Neural progenitor cell (in vitro differentiated cells): ENCODE measurements at regions not wholly inside any gene's neighbourhood (a gene's known extent, or its start where the extent isn't known, plus 50 kb on each side); places are given as distances from the start of the nearest gene placed in this dataset.

Experiments
- DNase-seq: peaks from one replicate; pipeline ENCODE4 v3.0.0-alpha.2; 2016; ENCODE audit warnings: low spot score
- H2AFZ ChIP-seq: fragments of 200-600 bp; sonication (generic); replicated peaks from 2 replicates; pipeline ENCODE4 v1.6.1; 2016; ENCODE audit warnings: antibody characterized with exemption
- H3F3A ChIP-seq: fragments of 200-600 bp; sonication (generic); 2 replicates; pipeline ENCODE4 v1.6.1; 2016; ENCODE audit warnings: antibody characterized with exemption, low read depth
- H3K27ac ChIP-seq: fragments of 200-600 bp; sonication (generic); 2 replicates; pipeline ENCODE4 v1.5.1; 2016; ENCODE audit warnings: mild to moderate bottlenecking
- H3K27me3 ChIP-seq: fragments of 200-600 bp; sonication (generic); 2 replicates; pipeline ENCODE4 v1.6.1; 2016; ENCODE audit warnings: mild to moderate bottlenecking, moderate library complexity
- H3K36me3 ChIP-seq: fragments of 200-600 bp; sonication (generic); 2 replicates; pipeline ENCODE4 v1.5.1; 2016
- H3K4me1 ChIP-seq: fragments of 200-600 bp; sonication (generic); 2 replicates; pipeline ENCODE4 v1.6.1; 2016; ENCODE audit warnings: mixed run types
- H3K4me2 ChIP-seq: fragments of 200-600 bp; sonication (generic); 2 replicates; pipeline ENCODE4 v1.6.1; 2016
- H3K4me3 ChIP-seq: fragments of 200-600 bp; sonication (generic); 2 replicates; pipeline ENCODE4 v1.5.1; 2016
- H3K79me2 ChIP-seq: fragments of 200-600 bp; sonication (generic); 2 replicates; pipeline ENCODE4 v1.6.1; 2016; ENCODE audit warnings: low read depth
- H3K9ac ChIP-seq: fragments of 200-600 bp; sonication (generic); 2 replicates; pipeline ENCODE4 v1.6.1; 2016
- H3K9me3 ChIP-seq: fragments of 200-600 bp; sonication (generic); 2 replicates; pipeline ENCODE4 v1.5.1; 2016; ENCODE audit warnings: low read depth
- H4K20me1 ChIP-seq: fragments of 200-600 bp; sonication (generic); 2 replicates; pipeline ENCODE4 v1.6.1; 2016; ENCODE audit warnings: low read depth
- H3K27ac Mint-ChIP-seq: 3 replicates; pipeline ENCODE4 v1.8.0; 2021; ENCODE audit warnings: mixed read lengths
- H3K27me3 Mint-ChIP-seq: 2 replicates; pipeline ENCODE4 v1.8.0; 2022; ENCODE audit warnings: low read depth, mild to moderate bottlenecking, inconsistent platforms, moderate library complexity, mixed read lengths; ENCODE audit not compliant: insufficient read depth
- H3K36me3 Mint-ChIP-seq: 3 replicates; pipeline ENCODE4 v1.8.0; 2021; ENCODE audit warnings: mixed read lengths
- H3K4me1 Mint-ChIP-seq: 3 replicates; pipeline ENCODE4 v1.8.0; 2021; ENCODE audit warnings: mixed read lengths
- H3K4me3 Mint-ChIP-seq: 3 replicates; pipeline ENCODE4 v1.8.0; 2021; ENCODE audit warnings: mild to moderate bottlenecking, moderate library complexity, mixed read lengths
- H3K9me3 Mint-ChIP-seq: 3 replicates; pipeline ENCODE4 v1.8.0; 2020; ENCODE audit warnings: mixed read lengths
- EZH2 ChIP-seq: fragments of 200-600 bp; sonication (generic); IDR thresholded peaks from 2 replicates; pipeline ENCODE4 v1.6.1; 2017; ENCODE audit warnings: antibody characterized with exemption, mild to moderate bottlenecking, moderate library complexity
- EZH2phosphoT487 ChIP-seq: fragments of 200-600 bp; sonication (generic); IDR thresholded peaks from 2 replicates; pipeline ENCODE4 v1.6.1; 2017; ENCODE audit warnings: antibody characterized with exemption
- TF ChIP-seq, protein P1 (sequence below): fragments of 200-600 bp; sonication (generic); IDR thresholded peaks from 2 replicates; pipeline ENCODE4 v1.5.1; 2017; ENCODE audit warnings: antibody characterized with exemption, mild to moderate bottlenecking

DNA sequence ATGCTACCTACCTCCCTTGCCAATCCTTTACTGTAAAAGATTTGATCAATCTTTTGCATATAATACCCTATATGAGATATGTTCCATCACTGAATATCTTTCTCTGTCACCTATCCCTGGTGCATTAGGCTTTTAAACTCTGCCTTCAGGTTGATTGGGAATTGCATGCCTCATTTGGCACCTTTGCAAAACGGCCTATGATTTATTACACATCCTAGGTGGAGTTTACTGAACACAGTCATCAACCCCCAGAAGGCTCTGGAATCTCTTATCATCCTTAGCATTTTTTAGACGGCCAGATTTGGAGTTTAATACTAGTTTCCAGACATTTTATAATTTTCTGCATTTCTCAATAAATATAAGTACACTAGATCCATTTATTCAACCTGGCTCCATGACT is 448.4 kb upstream of the SLC10A2 start:
- peaks cover 21% of the 10 kb centered on the region for H3K4me1 ChIP-seq
- no peak overlapping the region for H3K4me2 ChIP-seq
- H3K27ac Mint-ChIP-seq: no peak overlapping the region
- no peak overlapping the region for H3K4me3 Mint-ChIP-seq
- H3K9me3 ChIP-seq: no peaks in the 10 kb centered on the region
- H3K27me3 Mint-ChIP-seq: peaks cover 3% of the 10 kb centered on the region
- H3K27me3 ChIP-seq: no peaks in the 10 kb centered on the region
- no peaks in the 10 kb centered on the region for H3K36me3 Mint-ChIP-seq
- peaks cover 19% of the 10 kb centered on the region for H3F3A ChIP-seq
- H2AFZ ChIP-seq: no peak overlapping the region
- DNase-seq: no peak
- peaks cover 17% of the 10 kb centered on the region for H3K4me1 Mint-ChIP-seq
- TF ChIP-seq, protein P1, sequence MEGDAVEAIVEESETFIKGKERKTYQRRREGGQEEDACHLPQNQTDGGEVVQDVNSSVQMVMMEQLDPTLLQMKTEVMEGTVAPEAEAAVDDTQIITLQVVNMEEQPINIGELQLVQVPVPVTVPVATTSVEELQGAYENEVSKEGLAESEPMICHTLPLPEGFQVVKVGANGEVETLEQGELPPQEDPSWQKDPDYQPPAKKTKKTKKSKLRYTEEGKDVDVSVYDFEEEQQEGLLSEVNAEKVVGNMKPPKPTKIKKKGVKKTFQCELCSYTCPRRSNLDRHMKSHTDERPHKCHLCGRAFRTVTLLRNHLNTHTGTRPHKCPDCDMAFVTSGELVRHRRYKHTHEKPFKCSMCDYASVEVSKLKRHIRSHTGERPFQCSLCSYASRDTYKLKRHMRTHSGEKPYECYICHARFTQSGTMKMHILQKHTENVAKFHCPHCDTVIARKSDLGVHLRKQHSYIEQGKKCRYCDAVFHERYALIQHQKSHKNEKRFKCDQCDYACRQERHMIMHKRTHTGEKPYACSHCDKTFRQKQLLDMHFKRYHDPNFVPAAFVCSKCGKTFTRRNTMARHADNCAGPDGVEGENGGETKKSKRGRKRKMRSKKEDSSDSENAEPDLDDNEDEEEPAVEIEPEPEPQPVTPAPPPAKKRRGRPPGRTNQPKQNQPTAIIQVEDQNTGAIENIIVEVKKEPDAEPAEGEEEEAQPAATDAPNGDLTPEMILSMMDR: no peak
- TF ChIP-seq EZH2phosphoT487 (no peak), EZH2 (no peak)
- H3K9ac ChIP-seq: no peak overlapping the region
- no peak overlapping the region for H3K27ac ChIP-seq
- no peaks in the 10 kb centered on the region for H4K20me1 ChIP-seq
- no peak overlapping the region for H3K4me3 ChIP-seq
- no peaks in the 10 kb centered on the region for H3K79me2 ChIP-seq
- no peaks in the 10 kb centered on the region for H3K9me3 Mint-ChIP-seq
- no peaks in the 10 kb centered on the region for H3K36me3 ChIP-seq

DNA sequence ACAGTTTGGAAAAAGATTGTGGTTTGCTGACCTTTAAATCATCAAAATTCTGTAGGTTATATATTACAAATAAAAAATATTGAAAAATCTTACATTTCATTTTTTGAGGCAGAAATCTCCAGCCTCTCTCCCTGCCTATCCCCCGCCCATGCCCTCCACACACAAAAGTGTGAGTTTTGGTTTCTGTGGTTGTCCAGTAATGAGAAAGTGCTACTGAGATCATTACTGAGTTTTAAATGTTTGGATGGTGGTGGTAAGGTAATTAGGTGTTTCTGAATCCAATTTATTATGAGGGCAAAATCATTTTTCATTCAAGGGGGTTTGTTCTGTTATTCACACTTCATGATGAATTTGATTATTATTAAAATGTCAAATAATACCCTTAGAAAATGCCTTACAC is 448.0 kb upstream of the SLC10A2 start:
- Histone ChIP-seq H3K4me3 (no peak overlapping the region), H3K4me2 (no peak overlapping the region), H3K4me1 (peaks cover 21% of the 10 kb centered on the region), H3K9ac (no peak overlapping the region), H3K27ac (no peak overlapping the region), H3F3A (peaks cover 19% of the 10 kb centered on the region), H4K20me1 (no peaks in the 10 kb centered on the region), H3K79me2 (no peaks in the 10 kb centered on the region), H3K27me3 (no peaks in the 10 kb centered on the region), H2AFZ (no peak overlapping the region), H3K36me3 (no peaks in the 10 kb centered on the region), H3K9me3 (no peaks in the 10 kb centered on the region)
- Mint-ChIP-seq H3K4me3 (no peak overlapping the region), H3K36me3 (no peaks in the 10 kb centered on the region), H3K27ac (no peak overlapping the region), H3K9me3 (no peaks in the 10 kb centered on the region), H3K27me3 (peaks cover 2% of the 10 kb centered on the region), H3K4me1 (peaks cover 17% of the 10 kb centered on the region)
- no peak for TF ChIP-seq EZH2phosphoT487
- TF ChIP-seq, protein P1: no peak
- TF ChIP-seq EZH2: no peak
- no peak for DNase-seq

DNA sequence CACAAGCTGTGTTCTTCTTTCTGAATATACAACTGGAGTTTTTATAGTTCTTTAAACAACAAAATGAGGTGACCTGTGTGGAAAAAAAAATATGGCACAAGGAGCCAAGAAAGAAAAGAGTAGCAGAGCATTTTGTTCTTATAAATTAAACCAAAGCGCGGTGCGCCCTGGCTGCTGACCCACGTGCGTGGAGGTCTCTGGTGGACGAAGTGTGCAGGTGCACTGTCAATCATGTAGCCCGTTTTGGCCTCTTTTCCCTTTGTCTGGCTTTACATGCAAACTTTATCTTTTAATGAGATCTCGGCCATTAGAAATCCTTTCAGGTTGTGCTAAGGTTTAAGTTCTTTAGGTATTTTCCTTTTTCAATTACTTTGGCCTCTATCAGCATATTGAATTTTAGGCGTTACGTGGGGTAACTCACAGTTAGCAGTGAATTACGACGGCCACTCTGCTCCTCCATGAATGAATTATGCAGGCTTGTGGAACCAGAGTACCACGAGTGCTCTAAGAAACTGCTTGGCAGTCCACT is 443.9 kb upstream of the SLC10A2 start:
- H3K9me3 ChIP-seq: no peaks in the 10 kb centered on the region
- no peak overlapping the region for H3K4me3 Mint-ChIP-seq
- no peaks in the 10 kb centered on the region for H3K36me3 ChIP-seq
- H3F3A ChIP-seq: no peaks in the 10 kb centered on the region
- H3K27ac Mint-ChIP-seq: no peak overlapping the region
- H3K27ac ChIP-seq: no peak overlapping the region
- no peak overlapping the region for H3K4me3 ChIP-seq
- H3K27me3 Mint-ChIP-seq: peaks cover 2% of the 10 kb centered on the region
- H3K9me3 Mint-ChIP-seq: peaks cover 6% of the 10 kb centered on the region
- H3K27me3 ChIP-seq: no peaks in the 10 kb centered on the region
- H4K20me1 ChIP-seq: no peaks in the 10 kb centered on the region
- no peaks in the 10 kb centered on the region for H3K36me3 Mint-ChIP-seq
- TF ChIP-seq EZH2phosphoT487 (no peak), EZH2 (no peak)
- TF ChIP-seq, protein P1: peak; percentile 39
- peak; percentile 26 for DNase-seq
- H3K9ac ChIP-seq: no peak overlapping the region
- H2AFZ ChIP-seq: peak overlapping the region; percentile 13
- no peaks in the 10 kb centered on the region for H3K4me1 Mint-ChIP-seq
- no peaks in the 10 kb centered on the region for H3K4me1 ChIP-seq
- no peak overlapping the region for H3K4me2 ChIP-seq
- H3K79me2 ChIP-seq: no peaks in the 10 kb centered on the region
